ENCODE measurements at regions not wholly inside any gene's neighbourhood (a gene's known extent, or its start where the extent isn't known, plus 50 kb on each side); places are given as distances from the start of the nearest gene placed in this dataset.

GRCh38 chr7:156543699-156544598, 96.6 kb upstream of the RNF32 start:
- Mint-ChIP-seq H3K36me3 (ENCODE audit: low read depth) (no peaks in the 10 kb centered on the region), H3K27me3 (peaks cover 4% of the 10 kb centered on the region), H3K27ac (no peak overlapping the region), H3K4me1 (ENCODE audit: low read depth) (no peaks in the 10 kb centered on the region), H3K4me3 (no peak overlapping the region), H3K9me3 (no peaks in the 10 kb centered on the region)
- TF ChIP-seq, protein P1, sequence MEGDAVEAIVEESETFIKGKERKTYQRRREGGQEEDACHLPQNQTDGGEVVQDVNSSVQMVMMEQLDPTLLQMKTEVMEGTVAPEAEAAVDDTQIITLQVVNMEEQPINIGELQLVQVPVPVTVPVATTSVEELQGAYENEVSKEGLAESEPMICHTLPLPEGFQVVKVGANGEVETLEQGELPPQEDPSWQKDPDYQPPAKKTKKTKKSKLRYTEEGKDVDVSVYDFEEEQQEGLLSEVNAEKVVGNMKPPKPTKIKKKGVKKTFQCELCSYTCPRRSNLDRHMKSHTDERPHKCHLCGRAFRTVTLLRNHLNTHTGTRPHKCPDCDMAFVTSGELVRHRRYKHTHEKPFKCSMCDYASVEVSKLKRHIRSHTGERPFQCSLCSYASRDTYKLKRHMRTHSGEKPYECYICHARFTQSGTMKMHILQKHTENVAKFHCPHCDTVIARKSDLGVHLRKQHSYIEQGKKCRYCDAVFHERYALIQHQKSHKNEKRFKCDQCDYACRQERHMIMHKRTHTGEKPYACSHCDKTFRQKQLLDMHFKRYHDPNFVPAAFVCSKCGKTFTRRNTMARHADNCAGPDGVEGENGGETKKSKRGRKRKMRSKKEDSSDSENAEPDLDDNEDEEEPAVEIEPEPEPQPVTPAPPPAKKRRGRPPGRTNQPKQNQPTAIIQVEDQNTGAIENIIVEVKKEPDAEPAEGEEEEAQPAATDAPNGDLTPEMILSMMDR (IDR thresholded peaks at IDR 0.05), result no peak
- ChIA-PET CTCF (no interaction called here), POLR2A (no interaction called here)
- ATAC-seq, result no peak
- intact Hi-C loops (cut with micrococcal nuclease), result no loop called here
- DNase-seq, result no peak

DNA sequence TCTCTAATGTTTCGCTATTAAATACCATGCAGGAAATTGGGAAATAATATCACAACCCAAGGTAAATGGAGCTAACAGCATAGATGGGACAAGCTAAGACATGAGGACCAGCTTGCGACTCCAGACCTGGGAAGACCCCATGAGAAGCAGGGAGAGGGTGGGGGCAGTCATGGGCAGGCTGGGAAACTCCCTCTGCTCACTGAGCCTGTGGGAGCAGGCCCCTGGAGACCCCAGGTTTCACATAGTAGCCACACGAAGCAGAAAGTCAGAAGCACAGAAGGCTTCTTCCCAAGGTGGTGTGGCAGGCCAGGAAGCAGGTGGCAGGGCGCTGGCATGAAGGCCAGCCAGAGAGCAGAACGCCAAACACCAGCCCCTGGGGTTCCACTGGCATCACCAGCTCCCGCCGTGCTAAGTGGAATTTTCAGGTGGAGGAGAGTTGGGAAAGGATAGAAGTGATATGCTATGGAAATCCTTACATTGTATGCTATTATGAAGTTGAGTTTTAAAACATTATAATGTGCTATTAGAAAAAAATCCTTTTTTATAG, 99.9 kb upstream of the RNF32 start:
- TF ChIP-seq, protein P1 (IDR thresholded peaks at IDR 0.05), result no peak
- Mint-ChIP-seq H3K27me3 (peaks cover 6% of the 10 kb centered on the region), H3K9me3 (no peaks in the 10 kb centered on the region), H3K4me3 (no peak overlapping the region), H3K27ac (no peak overlapping the region), H3K36me3 (ENCODE audit: low read depth) (no peaks in the 10 kb centered on the region), H3K4me1 (ENCODE audit: low read depth) (no peaks in the 10 kb centered on the region)
- ChIA-PET POLR2A (interaction anchor here (0.6 kb wide), 1 partner anchor 288 kb away, joined by 3 read pairs; no protein-coding TSS in a partner anchor), CTCF (no interaction called here)
- ATAC-seq, result no peak
- intact Hi-C loops (cut with micrococcal nuclease), result no loop called here
- DNase-seq, result no peak

DNA sequence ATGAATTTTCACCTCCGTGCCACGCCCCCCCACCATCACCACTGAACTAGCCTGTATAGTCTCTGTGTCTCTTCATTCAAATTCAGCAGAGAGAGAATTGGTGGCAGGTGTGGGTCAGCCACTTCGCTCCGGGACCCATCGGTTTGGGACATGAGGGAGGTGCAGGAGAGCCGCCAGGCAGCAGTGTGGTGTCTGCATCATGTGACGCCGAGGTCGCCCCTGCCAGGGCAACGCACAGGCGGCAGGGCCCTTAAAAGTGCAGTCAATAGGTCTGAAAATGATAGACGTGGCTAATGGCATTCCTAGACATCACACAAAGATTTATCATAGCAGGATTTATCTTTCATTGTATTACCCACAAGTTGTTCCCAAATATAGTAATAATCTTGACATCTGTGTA, 100.6 kb upstream of the RNF32 start:
- intact Hi-C loops (cut with micrococcal nuclease), result no loop called here
- ATAC-seq (no peak), DNase-seq (no peak)
- no peak overlapping the region for H3K4me3 Mint-ChIP-seq
- H3K27me3 Mint-ChIP-seq, result peaks cover 6% of the 10 kb centered on the region
- H3K27ac Mint-ChIP-seq, result no peak overlapping the region
- TF ChIP-seq, protein P1 (IDR thresholded peaks at IDR 0.05), result no peak
- H3K36me3 Mint-ChIP-seq (ENCODE audit: low read depth), result no peaks in the 10 kb centered on the region
- no peaks in the 10 kb centered on the region for H3K4me1 Mint-ChIP-seq (ENCODE audit: low read depth)
- H3K9me3 Mint-ChIP-seq, result no peaks in the 10 kb centered on the region
- ChIA-PET POLR2A (no interaction called here), CTCF (no interaction called here)

DNA sequence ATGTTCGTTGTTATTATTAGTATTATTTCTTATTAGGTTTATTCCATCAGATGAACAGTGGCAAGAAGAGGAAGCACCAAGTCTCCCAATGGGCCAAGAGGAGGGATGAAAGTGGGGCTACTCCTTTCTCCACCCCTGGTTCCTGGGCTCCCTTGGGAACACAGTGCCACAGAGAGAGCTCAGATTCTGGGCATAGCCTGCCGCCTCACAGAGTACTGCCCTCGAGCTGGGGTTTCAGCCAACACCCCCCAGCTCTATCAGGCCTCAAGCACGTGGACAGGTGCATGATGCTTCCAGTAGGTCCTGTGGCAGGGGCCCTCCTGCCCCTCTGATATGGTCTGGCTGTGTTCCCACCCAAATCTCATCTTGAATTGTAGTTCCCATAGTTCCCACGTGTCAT, 103.6 kb upstream of the RNF32 start:
- Mint-ChIP-seq H3K36me3 (ENCODE audit: low read depth) (no peaks in the 10 kb centered on the region), H3K4me1 (ENCODE audit: low read depth) (no peaks in the 10 kb centered on the region), H3K27me3 (peaks cover 6% of the 10 kb centered on the region), H3K9me3 (no peaks in the 10 kb centered on the region), H3K4me3 (no peak overlapping the region), H3K27ac (no peak overlapping the region)
- ATAC-seq (no peak), DNase-seq (no peak)
- POLR2A ChIA-PET, result no interaction called here
- intact Hi-C loops (cut with micrococcal nuclease), result no loop called here
- TF ChIP-seq, protein P1 (IDR thresholded peaks at IDR 0.05), result no peak
- CTCF ChIA-PET, result no interaction called here

DNA sequence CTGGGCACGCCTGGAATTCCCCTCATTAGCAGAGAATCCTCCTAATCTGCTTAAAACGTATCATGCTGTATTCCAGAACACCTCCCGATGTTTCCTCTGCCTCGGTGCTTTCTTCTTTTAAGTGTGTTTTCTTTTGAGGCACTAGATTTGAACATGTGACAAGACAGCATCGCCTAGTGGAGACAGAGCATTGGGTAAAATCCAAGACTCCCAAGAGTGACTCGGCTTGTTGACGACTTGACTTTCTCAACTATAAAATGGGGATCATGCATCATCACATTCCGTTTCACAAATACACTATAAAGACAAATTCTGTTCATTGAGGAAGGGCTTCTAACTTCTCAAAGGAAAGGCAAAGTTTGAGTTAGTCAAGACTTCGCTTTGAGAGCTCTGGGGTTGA, 105.6 kb upstream of the RNF32 start:
- ATAC-seq (no peak), DNase-seq (no peak)
- Mint-ChIP-seq H3K4me3 (no peak overlapping the region), H3K27me3 (peaks cover 3% of the 10 kb centered on the region), H3K27ac (no peak overlapping the region), H3K36me3 (ENCODE audit: low read depth) (no peaks in the 10 kb centered on the region), H3K4me1 (ENCODE audit: low read depth) (no peaks in the 10 kb centered on the region), H3K9me3 (no peaks in the 10 kb centered on the region)
- intact Hi-C loops (cut with micrococcal nuclease), result no loop called here
- POLR2A ChIA-PET, result interaction anchor here (0.9 kb wide), 1 partner anchor 8 kb away, joined by 3 read pairs; no protein-coding TSS in a partner anchor
- CTCF ChIA-PET, result no interaction called here
- TF ChIP-seq, protein P1 (IDR thresholded peaks at IDR 0.05), result no peak
